NCI-H774 (cell line): ENCODE measurements at regions not wholly inside any gene's neighbourhood (a gene's known extent, or its start where the extent isn't known, plus 50 kb on each side); places are given as distances from the start of the nearest gene placed in this dataset.
"Not testable (repeated sequence)": the region's sequence is repeated elsewhere in the genome, so short reads cannot be mapped to it uniquely, and the experiment has no call there.

Source experiments
- DNase-seq: peaks from one replicate; lab custom pipeline; 2025; lab: John Stamatoyannopoulos, UW

- no peak for DNase-seq
Measured at GRCh38 chr10:4442296-4442695, 383.7 kb upstream of the AKR1E2 start.

GRCh38 chr10:4440260-4440659 lies 385.7 kb upstream of the AKR1E2 start:
- no peak for DNase-seq

GRCh38 chr10:4437791-4438190 lies 388.2 kb upstream of the AKR1E2 start:
- DNase-seq = no peak

GRCh38 chr10:4437061-4437460 lies 388.9 kb upstream of the AKR1E2 start:
- DNase-seq = no peak

- DNase-seq = no peak
Measured at GRCh38 chr10:4436103-4436502, 389.9 kb upstream of the AKR1E2 start.

GRCh38 chr10:4434516-4435071 lies 391.4 kb upstream of the AKR1E2 start:
- DNase-seq = no peak

GRCh38 chr10:4434105-4434504 lies 391.9 kb upstream of the AKR1E2 start:
- no peak for DNase-seq

GRCh38 chr10:4431114-4431863 lies 394.7 kb upstream of the AKR1E2 start:
- no peak for DNase-seq

- DNase-seq = no peak
Measured at GRCh38 chr10:4429571-4429970, 396.4 kb upstream of the AKR1E2 start.

GRCh38 chr10:4427532-4427931 lies 398.5 kb upstream of the AKR1E2 start:
- DNase-seq = no peak

- DNase-seq = no peak
Measured at GRCh38 chr10:4426866-4427265, 399.1 kb upstream of the AKR1E2 start.

GRCh38 chr10:4409319-4409718 lies 416.7 kb upstream of the AKR1E2 start:
- no peak for DNase-seq

GRCh38 chr10:4407783-4408182 lies 418.2 kb upstream of the AKR1E2 start:
- DNase-seq = no peak

GRCh38 chr10:4405828-4406227 lies 420.2 kb upstream of the AKR1E2 start:
- DNase-seq = no peak

GRCh38 chr10:4403638-4404252 lies 422.3 kb upstream of the AKR1E2 start:
- no peak for DNase-seq

- not testable (repeated sequence) for DNase-seq
Measured at GRCh38 chr10:4401080-4401479, 424.9 kb upstream of the AKR1E2 start.

- DNase-seq = no peak
Measured at GRCh38 chr10:4399556-4399955, 426.5 kb upstream of the AKR1E2 start.

GRCh38 chr10:4398602-4399001 lies 427.4 kb upstream of the AKR1E2 start:
- no peak for DNase-seq

- no peak for DNase-seq
Measured at GRCh38 chr10:4397337-4397736, 428.7 kb upstream of the AKR1E2 start.

GRCh38 chr10:4396401-4397283 lies 429.4 kb upstream of the AKR1E2 start:
- no peak for DNase-seq

- no peak for DNase-seq
Measured at GRCh38 chr10:4395731-4396130, 430.3 kb upstream of the AKR1E2 start.

GRCh38 chr10:4394455-4394854 lies 431.6 kb upstream of the AKR1E2 start:
- not testable (repeated sequence) for DNase-seq

- DNase-seq = no peak
Measured at GRCh38 chr10:4391683-4392082, 434.3 kb upstream of the AKR1E2 start.
